KG1 (cell line): ENCODE measurements at regions not wholly inside any gene's neighbourhood (a gene's known extent, or its start where the extent isn't known, plus 50 kb on each side); places are given as distances from the start of the nearest gene placed in this dataset.

Experiments
- DNase-seq: peaks from one replicate; lab custom pipeline; 2025; lab: John Stamatoyannopoulos, UW

GRCh38 chr2:163541943-163542342 lies 193.9 kb downstream of the FIGN start:
- no peak for DNase-seq

- no peak for DNase-seq
Observed at GRCh38 chr2:163541495-163541894, 194.3 kb downstream of the FIGN start.

- no peak for DNase-seq
Observed at GRCh38 chr2:163528640-163529217, 207.1 kb downstream of the FIGN start.

- no peak for DNase-seq
Observed at GRCh38 chr2:163527381-163527780, 208.4 kb downstream of the FIGN start.

GRCh38 chr2:163518762-163519161 lies 217.0 kb downstream of the FIGN start:
- no peak for DNase-seq

GRCh38 chr2:163515836-163516235 lies 220.0 kb downstream of the FIGN start:
- no peak for DNase-seq

GRCh38 chr2:163505281-163505680 lies 230.5 kb downstream of the FIGN start:
- no peak for DNase-seq

GRCh38 chr2:163493359-163494298 lies 242.2 kb downstream of the FIGN start:
- no peak for DNase-seq

- DNase-seq = no peak
Observed at GRCh38 chr2:163491850-163492249, 244.0 kb downstream of the FIGN start.

GRCh38 chr2:163490281-163490680 lies 245.5 kb downstream of the FIGN start:
- no peak for DNase-seq

- DNase-seq = no peak
Observed at GRCh38 chr2:163481515-163481914, 254.3 kb downstream of the FIGN start.

GRCh38 chr2:163479599-163479998 lies 256.2 kb downstream of the FIGN start:
- no peak for DNase-seq

- DNase-seq = no peak
Observed at GRCh38 chr2:163475815-163476214, 260.0 kb downstream of the FIGN start.

- no peak for DNase-seq
Observed at GRCh38 chr2:163474889-163475288, 260.9 kb downstream of the FIGN start.

- DNase-seq = no peak
Observed at GRCh38 chr2:163474319-163474744, 261.5 kb downstream of the FIGN start.

- no peak for DNase-seq
Observed at GRCh38 chr2:163471947-163472346, 263.9 kb downstream of the FIGN start.

- DNase-seq = no peak
Observed at GRCh38 chr2:163469561-163469962, 266.2 kb downstream of the FIGN start.

- DNase-seq = no peak
Observed at GRCh38 chr2:163467251-163467630, 268.6 kb downstream of the FIGN start.

- no peak for DNase-seq
Observed at GRCh38 chr2:163466331-163467250, 269.2 kb downstream of the FIGN start.

GRCh38 chr2:163465440-163465839 lies 270.4 kb downstream of the FIGN start:
- no peak for DNase-seq

- DNase-seq = no peak
Observed at GRCh38 chr2:163463411-163463810, 272.4 kb downstream of the FIGN start.

GRCh38 chr2:163462993-163463392 lies 272.8 kb downstream of the FIGN start:
- DNase-seq = no peak
